Left ventricle myocardium inferior (tissue), 1 donor: ENCODE measurements at regions not wholly inside any gene's neighbourhood (a gene's known extent, or its start where the extent isn't known, plus 50 kb on each side); places are given as distances from the start of the nearest gene placed in this dataset.
A peak's percentile ranks its signal among the peaks of the same experiment; 100 is the strongest.

Experiments used
- DNase-seq: peaks from one replicate; pipeline ENCODE4 v3.0.0-alpha.2; 2020
- H3K27ac ChIP-seq: fragments of 200-600 bp; replicated peaks from 2 replicates; pipeline ENCODE4 v1.8.0; 2021
- H3K27me3 ChIP-seq: fragments of 200-600 bp; 2 replicates; pipeline ENCODE4 v1.8.0; 2021; ENCODE audit warnings: low read depth
- H3K36me3 ChIP-seq: fragments of 200-600 bp; 2 replicates; pipeline ENCODE4 v1.8.0; 2021
- H3K4me1 ChIP-seq: fragments of 200-600 bp; 2 replicates; pipeline ENCODE4 v1.8.0; 2021
- H3K4me3 ChIP-seq: fragments of 200-600 bp; 2 replicates; pipeline ENCODE4 v1.8.0; 2021; ENCODE audit warnings: mild to moderate bottlenecking, moderate library complexity
- H3K9me3 ChIP-seq: fragments of 200-600 bp; replicated peaks from 2 replicates; pipeline ENCODE4 v1.8.0; 2021
- intact Hi-C: fragments of 100-400 bp; cut with micrococcal nuclease; formaldehyde crosslinking; loops from one replicate; pipeline ENCODE4 v1.11.0; 2022
- TF ChIP-seq, protein P1 (sequence below): fragments of 200-600 bp; IDR thresholded peaks from 2 replicates; pipeline ENCODE4 v1.8.0; 2021; ENCODE audit warnings: antibody characterized with exemption, mild to moderate bottlenecking, borderline replicate concordance
- donor health status: DM: no; HTN: yes; CAD: no; lungs with severe emphysema.

DNA sequence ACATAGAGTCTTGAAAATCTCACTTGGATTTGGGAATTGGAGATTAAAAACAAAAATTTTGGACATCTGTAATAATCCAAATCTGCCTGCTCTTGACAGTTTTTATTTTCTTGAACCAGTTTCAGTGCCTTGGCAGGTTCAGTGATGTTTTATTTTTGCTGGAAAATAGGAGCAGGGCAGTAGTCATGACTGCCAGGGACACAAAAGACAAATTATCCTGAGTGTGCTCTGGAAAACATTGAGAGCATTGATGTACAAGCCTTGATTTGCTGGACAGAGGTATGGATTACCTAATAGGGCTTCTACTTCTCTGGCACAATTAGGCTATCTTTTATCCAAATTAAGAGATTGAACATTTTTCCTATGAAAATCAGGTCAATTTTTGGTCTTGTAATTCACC, 123.4 kb upstream of the SFRP2 start:
- TF ChIP-seq, protein P1, sequence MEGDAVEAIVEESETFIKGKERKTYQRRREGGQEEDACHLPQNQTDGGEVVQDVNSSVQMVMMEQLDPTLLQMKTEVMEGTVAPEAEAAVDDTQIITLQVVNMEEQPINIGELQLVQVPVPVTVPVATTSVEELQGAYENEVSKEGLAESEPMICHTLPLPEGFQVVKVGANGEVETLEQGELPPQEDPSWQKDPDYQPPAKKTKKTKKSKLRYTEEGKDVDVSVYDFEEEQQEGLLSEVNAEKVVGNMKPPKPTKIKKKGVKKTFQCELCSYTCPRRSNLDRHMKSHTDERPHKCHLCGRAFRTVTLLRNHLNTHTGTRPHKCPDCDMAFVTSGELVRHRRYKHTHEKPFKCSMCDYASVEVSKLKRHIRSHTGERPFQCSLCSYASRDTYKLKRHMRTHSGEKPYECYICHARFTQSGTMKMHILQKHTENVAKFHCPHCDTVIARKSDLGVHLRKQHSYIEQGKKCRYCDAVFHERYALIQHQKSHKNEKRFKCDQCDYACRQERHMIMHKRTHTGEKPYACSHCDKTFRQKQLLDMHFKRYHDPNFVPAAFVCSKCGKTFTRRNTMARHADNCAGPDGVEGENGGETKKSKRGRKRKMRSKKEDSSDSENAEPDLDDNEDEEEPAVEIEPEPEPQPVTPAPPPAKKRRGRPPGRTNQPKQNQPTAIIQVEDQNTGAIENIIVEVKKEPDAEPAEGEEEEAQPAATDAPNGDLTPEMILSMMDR = no peak

DNA sequence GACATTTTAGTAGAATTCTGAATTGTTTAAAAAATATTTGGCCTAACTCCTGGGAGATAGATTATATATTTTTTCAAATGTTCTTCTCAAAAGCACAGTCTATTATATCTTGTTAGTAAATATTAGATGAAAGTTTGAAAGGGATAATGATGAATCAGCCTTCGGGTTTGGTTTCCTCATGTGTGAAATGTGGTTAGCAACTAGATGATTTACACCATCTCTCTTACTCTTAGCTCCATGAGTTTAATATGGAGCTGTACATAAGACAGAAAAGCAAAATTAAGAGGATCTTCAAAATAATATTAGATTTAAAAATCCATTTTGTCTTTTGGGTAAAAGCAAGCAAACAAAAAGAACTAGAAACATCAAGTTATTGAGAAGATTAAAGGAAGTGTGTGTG, 120.8 kb upstream of the SFRP2 start:
- Histone ChIP-seq H3K36me3 (no peaks in the 10 kb centered on the region), H3K27ac (no peak overlapping the region), H3K4me1 (peaks cover 11% of the 10 kb centered on the region), H3K27me3 (no peaks in the 10 kb centered on the region), H3K4me3 (no peak overlapping the region), H3K9me3 (no peaks in the 10 kb centered on the region)
- intact Hi-C loops = no loop called here
- no peak for DNase-seq
- TF ChIP-seq, protein P1 = no peak

More for the DNA sequence above, 123.4 kb upstream of the SFRP2 start:
- no peaks in the 10 kb centered on the region for H3K4me1 ChIP-seq
- H3K4me3 ChIP-seq = no peak overlapping the region
- intact Hi-C loops = no loop called here
- H3K27me3 ChIP-seq = no peaks in the 10 kb centered on the region
- H3K9me3 ChIP-seq = no peaks in the 10 kb centered on the region
- no peak for DNase-seq
- no peak overlapping the region for H3K27ac ChIP-seq
- no peaks in the 10 kb centered on the region for H3K36me3 ChIP-seq

DNA sequence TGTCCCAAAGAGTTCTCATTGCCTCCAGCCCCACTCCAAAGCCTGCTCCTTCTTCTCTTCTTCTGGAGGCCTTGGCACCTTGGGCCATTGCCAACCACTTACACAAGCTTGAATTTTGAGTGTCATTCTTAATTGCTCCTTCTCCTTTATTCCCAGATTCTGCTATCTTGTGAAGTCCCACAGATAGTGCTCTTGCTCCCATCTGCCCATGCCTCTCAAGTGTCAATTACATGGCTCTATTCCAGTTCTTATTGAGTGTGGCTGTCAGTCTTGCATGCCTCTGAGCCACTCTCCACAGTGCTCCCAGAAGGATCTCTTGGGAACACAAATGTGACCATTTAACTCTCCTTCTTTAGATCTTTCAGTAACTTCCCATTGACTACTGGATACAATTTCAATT, 117.3 kb upstream of the SFRP2 start:
- intact Hi-C loops = no loop called here
- Histone ChIP-seq H3K9me3 (no peaks in the 10 kb centered on the region), H3K27ac (no peak overlapping the region), H3K4me3 (no peak overlapping the region), H3K36me3 (no peaks in the 10 kb centered on the region), H3K27me3 (no peaks in the 10 kb centered on the region), H3K4me1 (peaks cover 11% of the 10 kb centered on the region)
- TF ChIP-seq, protein P1 = no peak
- DNase-seq = no peak

DNA sequence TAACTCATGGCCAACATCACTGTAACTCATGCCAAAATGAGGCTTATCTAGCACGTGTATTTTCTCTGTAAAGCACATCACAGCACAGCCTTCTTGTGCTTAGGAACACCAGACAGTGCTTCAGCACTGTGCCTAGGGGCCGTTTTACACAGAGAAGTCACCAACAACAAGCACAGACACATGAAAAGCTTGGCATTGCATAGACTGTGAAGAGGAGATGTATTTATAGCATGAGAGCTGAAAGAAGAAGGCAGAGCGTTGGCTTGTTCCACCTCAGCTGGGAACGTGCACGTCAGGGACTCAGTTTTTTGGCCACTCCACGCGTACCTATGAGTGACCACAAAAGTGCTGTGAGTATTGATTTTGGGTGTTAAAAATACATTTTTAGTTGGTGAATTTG, 116.3 kb upstream of the SFRP2 start:
- Histone ChIP-seq H3K27me3 (no peaks in the 10 kb centered on the region), H3K4me3 (no peak overlapping the region), H3K9me3 (no peaks in the 10 kb centered on the region), H3K4me1 (peaks cover 11% of the 10 kb centered on the region), H3K36me3 (no peaks in the 10 kb centered on the region), H3K27ac (peak overlapping the region; percentile 36)
- intact Hi-C loops = no loop called here
- DNase-seq = no peak
- TF ChIP-seq, protein P1 = no peak

DNA sequence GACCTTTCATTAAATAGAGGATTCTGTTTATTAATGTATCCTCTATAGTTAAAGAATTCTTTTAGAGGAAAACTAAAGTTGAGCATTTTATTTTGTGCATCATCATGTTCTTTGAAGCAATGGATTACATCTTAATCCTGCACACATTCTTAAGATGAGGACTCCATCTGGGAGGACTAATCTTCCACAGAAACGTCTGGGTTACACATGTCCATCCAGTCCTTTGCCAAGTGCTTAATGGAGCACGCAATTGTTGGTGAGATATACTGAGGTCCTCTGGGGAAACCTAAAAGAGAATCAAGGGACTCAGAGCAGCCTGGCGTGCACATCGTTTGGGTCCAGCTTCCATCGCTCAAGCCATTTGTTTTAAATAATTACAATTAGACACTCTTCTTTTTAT, 115.1 kb upstream of the SFRP2 start:
- Histone ChIP-seq H3K4me3 (no peak overlapping the region), H3K36me3 (no peaks in the 10 kb centered on the region), H3K4me1 (peaks cover 11% of the 10 kb centered on the region), H3K27ac (no peak overlapping the region), H3K27me3 (no peaks in the 10 kb centered on the region), H3K9me3 (no peaks in the 10 kb centered on the region)
- TF ChIP-seq, protein P1 = no peak
- intact Hi-C loops = no loop called here
- DNase-seq = no peak

DNA sequence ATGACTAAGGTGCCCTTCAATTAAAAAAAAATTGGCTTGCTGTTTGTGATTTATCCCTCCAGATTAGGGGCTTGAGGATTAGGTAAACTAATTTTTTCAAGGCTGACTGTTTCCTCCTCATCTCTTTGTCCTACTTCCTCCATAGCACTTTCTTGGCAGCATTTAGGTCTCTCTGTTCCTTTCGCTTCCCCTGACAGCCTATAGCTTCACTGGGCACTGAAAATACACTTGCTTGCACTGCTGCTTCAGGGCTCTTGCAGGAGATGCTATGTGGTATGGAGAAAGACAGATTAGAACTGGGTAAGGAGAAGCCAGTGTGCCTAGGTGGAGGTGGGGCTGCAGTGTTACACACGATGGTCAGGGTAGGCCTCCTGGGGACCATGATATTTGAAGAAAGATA, 112.3 kb upstream of the SFRP2 start:
- H3K4me3 ChIP-seq = no peak overlapping the region

More for the DNA sequence above, 112.3 kb upstream of the SFRP2 start:
- no peak for DNase-seq
- no peaks in the 10 kb centered on the region for H3K27me3 ChIP-seq
- intact Hi-C loops = no loop called here
- peaks cover 11% of the 10 kb centered on the region for H3K4me1 ChIP-seq
- no peaks in the 10 kb centered on the region for H3K9me3 ChIP-seq
- no peak overlapping the region for H3K27ac ChIP-seq
- TF ChIP-seq, protein P1 = no peak
- no peaks in the 10 kb centered on the region for H3K36me3 ChIP-seq
